HG03064 (cell line): ENCODE measurements at regions not wholly inside any gene's neighbourhood (a gene's known extent, or its start where the extent isn't known, plus 50 kb on each side); places are given as distances from the start of the nearest gene placed in this dataset.
"Not testable (repeated sequence)": the region's sequence is repeated elsewhere in the genome, so short reads cannot be mapped to it uniquely, and the experiment has no call there.

Source experiments
- ATAC-seq: cut with Tn5 transposase; IDR thresholded peaks from one replicate; pipeline ENCODE4 v1.9.1; 2021; ENCODE audit warnings: low read depth; ENCODE audit not compliant: unreplicated experiment

- not testable (repeated sequence) for ATAC-seq
These were observed 74.9 kb upstream of the OTUD4 start for GRCh38 chr4:145255311-145255710.

GRCh38 chr4:145252190-145252589, 71.8 kb upstream of the OTUD4 start:
- ATAC-seq: no peak

- ATAC-seq: no peak
These were observed 71.0 kb upstream of the OTUD4 start for GRCh38 chr4:145251391-145251790.

GRCh38 chr4:145248971-145249370, 68.6 kb upstream of the OTUD4 start:
- no peak for ATAC-seq

- ATAC-seq: no peak
These were observed 68.1 kb upstream of the OTUD4 start for GRCh38 chr4:145248502-145248901.

- ATAC-seq: peak; percentile 98
These were observed 53.8 kb upstream of the OTUD4 start for GRCh38 chr4:145234091-145234706.

GRCh38 chr4:145231906-145232700, 51.7 kb upstream of the OTUD4 start:
- no peak for ATAC-seq

- ATAC-seq: no peak
These were observed 50.3 kb upstream of the OTUD4 start for GRCh38 chr4:145230726-145231125.
